ENCODE measurements at regions not wholly inside any gene's neighbourhood (a gene's known extent, or its start where the extent isn't known, plus 50 kb on each side); places are given as distances from the start of the nearest gene placed in this dataset.

DNA sequence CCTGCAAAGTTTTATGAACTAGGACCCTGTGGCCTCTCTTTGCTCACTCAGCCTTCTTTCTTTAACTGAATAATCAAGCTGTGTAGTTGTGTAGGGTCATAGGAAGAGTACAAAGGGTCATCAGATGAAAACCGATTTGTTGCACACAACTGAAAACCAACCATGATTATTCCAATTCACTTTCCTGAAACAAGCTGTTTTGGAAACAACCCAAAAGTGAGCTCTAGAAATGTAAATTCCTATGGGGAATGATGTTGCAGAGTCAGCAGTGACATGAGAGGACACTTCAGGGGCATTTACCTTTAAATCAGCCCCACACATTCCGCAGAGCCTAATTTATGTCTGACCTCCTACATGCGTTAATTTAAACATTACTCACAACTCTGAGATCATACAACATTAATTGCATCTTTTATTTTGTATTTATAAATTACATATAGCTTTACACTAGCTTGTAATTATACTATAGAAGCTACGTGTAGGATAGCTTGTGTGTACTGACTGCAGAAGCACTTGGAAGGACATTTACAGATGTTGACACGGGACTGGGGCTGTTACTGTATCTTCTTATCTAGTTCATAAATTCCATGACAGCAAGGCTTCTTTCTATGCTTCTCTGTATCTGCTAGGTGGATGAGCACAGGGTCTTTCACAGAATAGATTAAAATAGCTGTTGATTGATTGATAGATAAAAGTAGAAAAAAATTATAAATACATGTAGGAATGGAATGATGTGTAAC lies 139.9 kb upstream of the AKR1E2 start:
- Histone ChIP-seq H3K27ac (no peak overlapping the region), H3K4me3 (no peak overlapping the region)
- TF ChIP-seq, protein P1, sequence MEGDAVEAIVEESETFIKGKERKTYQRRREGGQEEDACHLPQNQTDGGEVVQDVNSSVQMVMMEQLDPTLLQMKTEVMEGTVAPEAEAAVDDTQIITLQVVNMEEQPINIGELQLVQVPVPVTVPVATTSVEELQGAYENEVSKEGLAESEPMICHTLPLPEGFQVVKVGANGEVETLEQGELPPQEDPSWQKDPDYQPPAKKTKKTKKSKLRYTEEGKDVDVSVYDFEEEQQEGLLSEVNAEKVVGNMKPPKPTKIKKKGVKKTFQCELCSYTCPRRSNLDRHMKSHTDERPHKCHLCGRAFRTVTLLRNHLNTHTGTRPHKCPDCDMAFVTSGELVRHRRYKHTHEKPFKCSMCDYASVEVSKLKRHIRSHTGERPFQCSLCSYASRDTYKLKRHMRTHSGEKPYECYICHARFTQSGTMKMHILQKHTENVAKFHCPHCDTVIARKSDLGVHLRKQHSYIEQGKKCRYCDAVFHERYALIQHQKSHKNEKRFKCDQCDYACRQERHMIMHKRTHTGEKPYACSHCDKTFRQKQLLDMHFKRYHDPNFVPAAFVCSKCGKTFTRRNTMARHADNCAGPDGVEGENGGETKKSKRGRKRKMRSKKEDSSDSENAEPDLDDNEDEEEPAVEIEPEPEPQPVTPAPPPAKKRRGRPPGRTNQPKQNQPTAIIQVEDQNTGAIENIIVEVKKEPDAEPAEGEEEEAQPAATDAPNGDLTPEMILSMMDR (IDR thresholded peaks at IDR 0.05): no peak
- DNase-seq (ENCODE audit: low spot score): no peak

DNA sequence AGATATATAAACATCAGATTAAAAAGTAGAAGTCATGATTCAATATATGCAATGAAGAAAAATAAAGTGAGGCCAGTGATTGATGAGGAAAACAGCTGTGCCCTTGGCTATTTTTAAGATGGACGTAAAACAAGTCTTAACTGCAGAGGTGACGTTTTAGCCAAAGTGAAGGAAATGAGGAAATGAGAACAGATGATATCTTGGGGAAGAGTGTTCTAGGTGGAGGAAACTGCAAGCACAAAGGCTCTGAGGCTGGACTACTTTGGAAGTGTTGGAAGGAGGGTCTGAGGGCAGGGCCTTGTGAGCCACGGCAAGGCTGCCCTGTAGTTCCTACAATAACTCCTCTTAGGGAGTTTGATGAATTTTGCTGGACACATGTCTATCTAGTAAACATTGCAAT lies 140.5 kb upstream of the AKR1E2 start:
- Histone ChIP-seq H3K27ac (no peak overlapping the region), H3K4me3 (no peak overlapping the region)
- TF ChIP-seq, protein P1 (IDR thresholded peaks at IDR 0.05): no peak
- no peak for DNase-seq (ENCODE audit: low spot score)

DNA sequence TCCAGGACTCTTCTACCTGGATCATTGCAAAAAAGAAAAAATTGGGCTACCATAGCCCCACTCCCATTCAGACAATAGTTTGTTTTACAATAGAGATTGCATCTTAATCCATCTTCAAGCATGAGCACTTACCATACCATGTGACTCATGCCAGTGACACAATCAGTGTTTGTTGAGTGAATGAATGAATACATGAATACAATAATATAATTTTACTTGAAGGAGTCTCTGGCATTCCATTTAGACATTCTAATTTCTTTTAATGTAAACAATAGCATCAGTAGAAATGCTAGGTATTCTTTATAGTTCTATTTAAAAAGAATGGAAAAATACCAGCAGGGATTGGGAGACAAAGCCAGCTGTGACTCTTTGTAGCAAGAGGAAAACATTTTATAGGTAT lies 141.6 kb upstream of the AKR1E2 start:
- DNase-seq (ENCODE audit: low spot score): no peak
- TF ChIP-seq, protein P1 (IDR thresholded peaks at IDR 0.05): no peak
- no peak overlapping the region for H3K4me3 ChIP-seq
- H3K27ac ChIP-seq: no peak overlapping the region

DNA sequence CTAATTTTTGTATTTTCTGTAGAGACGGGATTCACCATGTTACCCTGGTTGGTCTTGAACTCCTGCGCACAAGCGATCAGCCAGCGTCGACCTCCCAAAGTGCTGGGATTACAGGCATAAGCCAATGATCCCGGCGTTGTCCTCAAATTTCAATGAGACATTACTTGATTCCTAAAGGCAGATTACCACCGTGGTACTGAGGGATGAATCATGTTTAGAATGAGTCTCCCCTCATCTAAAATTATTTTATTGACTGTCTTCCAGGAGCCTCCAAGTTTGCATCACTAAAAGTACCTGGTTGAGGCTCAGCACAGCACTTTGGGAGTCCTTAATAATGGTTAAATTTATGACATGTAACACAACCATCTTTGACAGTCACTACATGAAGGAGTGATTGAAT lies 142.2 kb upstream of the AKR1E2 start:
- no peak for DNase-seq (ENCODE audit: low spot score)

DNA sequence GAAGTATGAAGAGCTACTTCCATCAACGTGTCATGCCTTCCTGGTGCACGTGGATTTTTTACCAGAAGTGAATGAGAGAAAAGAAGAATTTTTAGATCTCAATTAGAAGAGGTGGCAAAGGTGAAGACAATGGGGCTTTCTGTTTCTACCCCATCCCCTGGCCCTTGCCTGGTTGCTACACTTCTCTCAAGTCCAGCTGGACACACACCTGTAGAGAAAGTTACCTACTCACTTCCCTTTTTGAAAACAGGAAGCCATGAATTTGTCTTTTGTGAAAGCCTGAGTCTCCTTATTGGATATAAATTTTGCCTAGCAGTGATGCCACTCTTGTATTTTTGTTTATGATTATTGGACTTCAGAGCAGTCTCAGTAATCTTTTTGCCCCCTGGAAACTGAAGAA lies 142.9 kb upstream of the AKR1E2 start:
- no peak overlapping the region for H3K27ac ChIP-seq
- TF ChIP-seq, protein P1 (IDR thresholded peaks at IDR 0.05): no peak
- DNase-seq (ENCODE audit: low spot score): no peak
- H3K4me3 ChIP-seq: no peak overlapping the region

More for the DNA sequence above, 142.2 kb upstream of the AKR1E2 start:
- TF ChIP-seq, protein P1 (IDR thresholded peaks at IDR 0.05): no peak
- Histone ChIP-seq H3K27ac (no peak overlapping the region), H3K4me3 (no peak overlapping the region)

DNA sequence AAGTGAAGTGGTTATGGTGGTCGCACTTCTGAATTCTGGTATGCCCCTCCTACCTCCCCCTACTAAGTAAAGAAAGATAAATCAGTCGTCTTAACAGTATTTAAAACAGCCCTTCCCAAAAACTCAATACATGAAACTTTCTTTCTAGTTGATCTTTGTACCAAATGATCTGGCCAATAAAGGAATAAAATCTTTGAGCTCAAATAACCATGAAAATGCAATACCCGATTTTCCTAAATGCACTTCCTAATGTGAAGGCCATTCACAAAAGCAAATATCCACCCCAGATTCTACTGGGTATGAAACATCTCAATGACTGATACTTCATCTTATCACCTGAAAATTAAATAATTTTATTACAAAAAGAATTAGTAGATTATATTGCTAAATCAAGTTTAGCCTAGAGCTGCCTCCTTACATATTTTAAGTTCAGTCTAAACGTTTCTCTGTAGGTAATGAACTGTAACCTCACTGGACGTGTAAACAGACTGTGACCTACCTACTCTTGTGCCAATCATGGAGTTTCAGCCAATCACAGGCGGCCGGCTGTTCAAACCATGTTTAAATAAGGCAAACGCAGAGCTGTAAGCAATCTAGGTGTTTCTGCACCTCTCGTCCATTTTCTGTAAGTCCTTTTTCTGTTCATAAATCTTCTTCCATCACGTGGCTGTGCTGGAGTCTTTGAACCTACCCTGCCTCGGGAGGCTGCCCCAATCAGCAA lies 146.9 kb upstream of the AKR1E2 start:
- no peak for DNase-seq (ENCODE audit: low spot score)
- Histone ChIP-seq H3K4me3 (no peak overlapping the region), H3K27ac (peak overlapping the region; percentile 83 to 90)
- TF ChIP-seq, protein P1 (IDR thresholded peaks at IDR 0.05): no peak
